Umbilical cord (tissue), 1 donor: ENCODE measurements at regions not wholly inside any gene's neighbourhood (a gene's known extent, or its start where the extent isn't known, plus 50 kb on each side); places are given as distances from the start of the nearest gene placed in this dataset.

Experiments used
- DNase-seq: peaks from one replicate; pipeline ENCODE4 v3.0.0-alpha.2; 2015; ENCODE audit warnings: low spot score

- DNase-seq = peak; percentile 43
Observed at GRCh38 chr7:25750744-25751508, 401.1 kb upstream of the NFE2L3 start.

GRCh38 chr7:25752154-25752553, 399.8 kb upstream of the NFE2L3 start:
- DNase-seq = peak; percentile 54

GRCh38 chr7:25752967-25753791, 398.8 kb upstream of the NFE2L3 start:
- DNase-seq = peak; percentile 71

- DNase-seq = no peak
Observed at GRCh38 chr7:25753837-25754236, 398.2 kb upstream of the NFE2L3 start.

GRCh38 chr7:25754333-25754732, 397.7 kb upstream of the NFE2L3 start:
- no peak for DNase-seq

- no peak for DNase-seq
Observed at GRCh38 chr7:25754751-25755150, 397.2 kb upstream of the NFE2L3 start.

GRCh38 chr7:25756601-25757000, 395.4 kb upstream of the NFE2L3 start:
- no peak for DNase-seq

- no peak for DNase-seq
Observed at GRCh38 chr7:25758559-25758958, 393.4 kb upstream of the NFE2L3 start.

- no peak for DNase-seq
Observed at GRCh38 chr7:25759286-25759685, 392.7 kb upstream of the NFE2L3 start.

- no peak for DNase-seq
Observed at GRCh38 chr7:25759748-25760147, 392.2 kb upstream of the NFE2L3 start.

GRCh38 chr7:25762511-25763462, 389.2 kb upstream of the NFE2L3 start:
- no peak for DNase-seq

- no peak for DNase-seq
Observed at GRCh38 chr7:25763463-25763860, 388.5 kb upstream of the NFE2L3 start.

GRCh38 chr7:25765110-25765655, 386.8 kb upstream of the NFE2L3 start:
- DNase-seq = no peak

- peak; percentile 79 for DNase-seq
Observed at GRCh38 chr7:25770235-25770634, 381.8 kb upstream of the NFE2L3 start.

- peak; percentile 84 for DNase-seq
Observed at GRCh38 chr7:25770670-25771069, 381.3 kb upstream of the NFE2L3 start.

GRCh38 chr7:25771491-25771890, 380.5 kb upstream of the NFE2L3 start:
- DNase-seq = no peak

- no peak for DNase-seq
Observed at GRCh38 chr7:25772802-25773201, 379.2 kb upstream of the NFE2L3 start.

- no peak for DNase-seq
Observed at GRCh38 chr7:25774675-25775074, 377.3 kb upstream of the NFE2L3 start.

- no peak for DNase-seq
Observed at GRCh38 chr7:25775570-25775969, 376.4 kb upstream of the NFE2L3 start.

- DNase-seq = peak; percentile 93
Observed at GRCh38 chr7:25775999-25776743, 375.8 kb upstream of the NFE2L3 start.

GRCh38 chr7:25776744-25777123, 375.3 kb upstream of the NFE2L3 start:
- no peak for DNase-seq
